Testis (tissue), 2 donors: ENCODE measurements at regions not wholly inside any gene's neighbourhood (a gene's known extent, or its start where the extent isn't known, plus 50 kb on each side); places are given as distances from the start of the nearest gene placed in this dataset.

Experiments used
- POLR2A ChIP-seq: fragments of 450-650 bp; IDR thresholded peaks from one replicate; pipeline ENCODE4 v1.6.1; 2017; ENCODE audit warnings: antibody characterized with exemption, mild to moderate bottlenecking, moderate library complexity
- TF ChIP-seq, protein P1 (sequence below), 3 experiments: fragments of 450-650 bp in 2 of 3; fragments of 200-600 bp in 1 of 3; sonication (generic) in 1 of 3; IDR thresholded peaks; one replicate each; pipeline ENCODE4 v1.5.1; 2016 to 2019; ENCODE audit warnings: antibody characterized with exemption in 3 of 3, mild to moderate bottlenecking in 2 of 3, moderate library complexity in 1 of 3

DNA sequence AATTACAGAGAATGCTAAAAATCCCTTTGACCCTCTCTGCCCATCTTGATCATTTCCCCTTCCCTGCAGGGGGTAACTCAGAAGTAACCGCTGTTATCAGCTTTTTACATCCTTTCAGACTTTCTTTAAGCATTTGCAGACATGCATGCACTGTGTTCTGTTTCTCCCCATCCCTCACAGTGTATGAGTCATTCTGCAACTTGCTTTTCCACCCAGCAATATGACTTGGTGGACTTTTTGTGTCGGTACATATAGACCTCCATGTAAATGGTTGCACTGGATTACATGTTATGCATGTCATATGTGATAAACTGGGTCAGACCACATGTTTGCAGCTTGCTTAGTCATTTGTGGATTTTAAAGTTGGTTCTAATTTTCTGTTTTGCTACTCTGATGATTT is 87.7 kb upstream of the NECTIN1 start:
- TF ChIP-seq, protein P1, sequence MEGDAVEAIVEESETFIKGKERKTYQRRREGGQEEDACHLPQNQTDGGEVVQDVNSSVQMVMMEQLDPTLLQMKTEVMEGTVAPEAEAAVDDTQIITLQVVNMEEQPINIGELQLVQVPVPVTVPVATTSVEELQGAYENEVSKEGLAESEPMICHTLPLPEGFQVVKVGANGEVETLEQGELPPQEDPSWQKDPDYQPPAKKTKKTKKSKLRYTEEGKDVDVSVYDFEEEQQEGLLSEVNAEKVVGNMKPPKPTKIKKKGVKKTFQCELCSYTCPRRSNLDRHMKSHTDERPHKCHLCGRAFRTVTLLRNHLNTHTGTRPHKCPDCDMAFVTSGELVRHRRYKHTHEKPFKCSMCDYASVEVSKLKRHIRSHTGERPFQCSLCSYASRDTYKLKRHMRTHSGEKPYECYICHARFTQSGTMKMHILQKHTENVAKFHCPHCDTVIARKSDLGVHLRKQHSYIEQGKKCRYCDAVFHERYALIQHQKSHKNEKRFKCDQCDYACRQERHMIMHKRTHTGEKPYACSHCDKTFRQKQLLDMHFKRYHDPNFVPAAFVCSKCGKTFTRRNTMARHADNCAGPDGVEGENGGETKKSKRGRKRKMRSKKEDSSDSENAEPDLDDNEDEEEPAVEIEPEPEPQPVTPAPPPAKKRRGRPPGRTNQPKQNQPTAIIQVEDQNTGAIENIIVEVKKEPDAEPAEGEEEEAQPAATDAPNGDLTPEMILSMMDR (IDR thresholded peaks at IDR 0.05) = no peak
- TF ChIP-seq POLR2A = no peak
